IPS-NIHi7 (cell line): ENCODE measurements at regions not wholly inside any gene's neighbourhood (a gene's known extent, or its start where the extent isn't known, plus 50 kb on each side); places are given as distances from the start of the nearest gene placed in this dataset.
A peak's percentile ranks its signal among the peaks of the same experiment; 100 is the strongest.

ENCODE experiments used
- DNase-seq: peaks from one replicate; pipeline ENCODE4 v3.0.0; 2012; ENCODE audit warnings: mixed read lengths; ENCODE audit errors: extremely low spot score

DNA sequence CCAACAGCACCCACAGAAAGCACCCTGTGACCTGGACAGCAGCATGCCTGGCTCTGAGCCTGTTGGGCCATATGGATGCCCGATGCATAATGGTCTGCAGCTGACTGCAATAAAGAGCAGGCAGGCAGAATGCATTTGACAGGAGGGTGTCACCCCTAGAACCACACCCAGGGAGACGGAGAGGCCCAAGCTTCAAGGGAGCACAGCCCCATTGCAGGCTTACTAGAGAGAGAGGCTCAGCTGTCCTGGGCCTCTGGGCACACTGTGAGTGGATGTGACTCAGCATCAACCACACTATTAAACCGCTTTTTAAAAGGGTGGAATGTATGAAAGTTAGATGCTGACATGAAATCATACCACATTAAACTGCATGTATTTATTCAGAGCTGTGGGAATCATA is 365.3 kb downstream of the CTTN start:
- DNase-seq: no peak

DNA sequence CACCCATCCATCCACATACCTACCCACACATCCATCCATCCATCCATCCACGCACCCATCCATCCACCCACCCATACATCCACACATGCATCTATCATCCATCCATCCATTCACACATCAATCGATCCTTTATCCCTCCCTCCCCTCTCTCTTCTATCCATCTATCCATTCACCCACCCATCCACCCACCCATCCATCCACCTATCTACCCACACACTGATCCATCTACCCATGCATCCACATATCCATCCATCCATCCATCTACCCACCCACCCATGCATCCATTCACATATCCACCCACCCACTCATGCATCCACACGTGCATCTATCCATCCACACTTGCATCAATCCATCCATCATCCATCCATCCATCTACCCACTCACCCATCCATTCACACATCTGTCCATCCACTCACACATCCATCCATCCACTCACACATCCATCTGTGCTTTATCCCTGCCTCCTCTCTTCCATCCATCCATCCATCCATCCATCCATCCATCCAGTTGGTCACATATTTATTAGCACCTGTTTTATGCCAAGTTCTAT is 366.1 kb downstream of the CTTN start:
- no peak for DNase-seq

DNA sequence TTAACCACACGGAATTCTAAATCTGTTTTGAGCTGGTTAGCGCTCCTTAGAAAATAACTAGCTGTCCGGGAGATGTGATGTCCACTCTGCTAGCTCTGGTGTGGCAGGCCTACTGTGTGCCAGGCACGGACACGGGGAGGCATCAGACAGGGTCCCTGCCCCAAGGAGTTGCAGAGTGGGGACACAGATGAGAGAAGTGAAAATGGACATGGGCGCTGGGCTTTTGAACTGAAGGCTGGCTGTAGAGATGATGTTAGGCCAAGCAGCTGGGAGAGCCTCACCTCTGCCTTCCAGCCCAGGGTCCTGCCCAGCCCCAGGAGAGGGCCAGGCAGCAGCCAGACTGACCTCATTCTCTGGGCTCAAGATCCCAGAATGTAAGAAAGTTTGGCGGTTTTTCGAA is 368.6 kb downstream of the CTTN start:
- DNase-seq: no peak

DNA sequence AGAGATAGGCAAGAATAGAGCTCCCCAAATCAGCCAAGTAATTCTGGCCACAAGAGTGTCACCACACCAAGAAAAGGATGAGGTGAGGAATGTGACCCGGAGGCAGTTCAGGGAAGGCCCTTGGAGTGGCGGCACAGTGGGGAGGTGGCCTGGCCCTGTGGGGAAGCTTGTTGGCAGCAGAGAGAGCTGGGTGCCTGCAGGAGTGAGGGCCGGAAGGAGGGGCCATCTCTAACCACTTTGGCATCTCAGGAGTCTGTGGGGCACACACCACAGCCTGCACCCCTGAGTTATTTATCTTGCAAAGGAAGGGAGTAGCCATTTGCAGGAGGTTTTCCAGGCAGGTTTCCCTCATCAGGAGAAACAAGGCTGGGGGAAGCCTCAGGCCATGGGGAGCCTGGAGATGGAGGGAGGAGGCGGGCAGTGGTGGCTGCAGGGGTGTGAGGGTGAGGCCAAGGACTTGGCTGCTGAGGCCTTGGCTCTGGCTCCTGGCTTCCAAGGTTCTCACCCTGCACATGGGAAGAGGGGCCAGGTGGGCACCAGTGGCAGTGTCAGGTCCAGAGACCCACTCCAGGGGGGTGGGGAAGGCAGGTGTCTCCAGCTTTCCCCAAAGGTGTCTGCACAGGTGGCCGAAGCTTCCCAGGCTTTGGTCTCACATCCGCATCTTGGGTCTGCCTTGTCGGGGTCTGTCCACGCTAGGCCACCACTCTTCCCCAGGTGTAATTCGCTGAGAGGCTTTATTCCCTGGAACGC is 370.2 kb downstream of the CTTN start:
- DNase-seq: no peak

DNA sequence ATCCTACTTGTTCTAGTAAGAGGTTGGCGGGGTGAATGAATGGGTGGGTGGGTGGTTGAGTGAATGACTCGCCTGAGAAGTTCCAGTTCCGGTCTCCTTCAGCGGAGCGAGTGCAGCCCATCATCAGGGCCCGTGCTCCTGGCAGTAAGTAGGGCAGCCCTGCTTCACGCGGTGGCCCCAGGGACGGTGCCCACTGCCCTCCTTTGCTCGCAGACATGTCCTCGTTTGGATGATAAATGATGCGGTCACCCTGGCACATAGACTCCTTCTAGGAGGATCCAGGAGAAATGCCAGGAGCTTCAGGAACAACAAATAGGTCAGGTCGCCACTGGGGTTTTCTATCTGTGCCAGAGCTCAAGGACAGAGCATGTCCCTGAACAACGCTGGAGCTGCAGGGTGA is 370.8 kb downstream of the CTTN start:
- DNase-seq: no peak

DNA sequence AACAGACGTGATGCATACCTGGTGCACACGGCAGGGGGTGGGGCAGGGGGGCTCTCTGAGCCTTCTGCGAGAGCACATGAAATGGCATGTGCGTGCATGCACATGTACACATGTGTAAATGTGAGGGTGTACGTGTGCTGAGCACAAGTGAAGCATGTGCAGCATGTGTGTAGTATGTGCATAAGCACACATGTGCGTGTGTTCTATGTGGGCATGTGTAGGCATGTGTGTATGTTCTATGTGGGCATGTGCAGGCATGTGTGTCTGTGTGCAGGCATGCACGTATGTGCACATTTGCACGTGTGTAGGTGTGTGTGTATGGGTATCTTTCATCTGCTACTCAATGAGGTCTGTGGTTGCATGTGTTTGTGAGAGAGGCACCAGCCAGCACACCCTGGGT is 371.2 kb downstream of the CTTN start:
- no peak for DNase-seq

DNA sequence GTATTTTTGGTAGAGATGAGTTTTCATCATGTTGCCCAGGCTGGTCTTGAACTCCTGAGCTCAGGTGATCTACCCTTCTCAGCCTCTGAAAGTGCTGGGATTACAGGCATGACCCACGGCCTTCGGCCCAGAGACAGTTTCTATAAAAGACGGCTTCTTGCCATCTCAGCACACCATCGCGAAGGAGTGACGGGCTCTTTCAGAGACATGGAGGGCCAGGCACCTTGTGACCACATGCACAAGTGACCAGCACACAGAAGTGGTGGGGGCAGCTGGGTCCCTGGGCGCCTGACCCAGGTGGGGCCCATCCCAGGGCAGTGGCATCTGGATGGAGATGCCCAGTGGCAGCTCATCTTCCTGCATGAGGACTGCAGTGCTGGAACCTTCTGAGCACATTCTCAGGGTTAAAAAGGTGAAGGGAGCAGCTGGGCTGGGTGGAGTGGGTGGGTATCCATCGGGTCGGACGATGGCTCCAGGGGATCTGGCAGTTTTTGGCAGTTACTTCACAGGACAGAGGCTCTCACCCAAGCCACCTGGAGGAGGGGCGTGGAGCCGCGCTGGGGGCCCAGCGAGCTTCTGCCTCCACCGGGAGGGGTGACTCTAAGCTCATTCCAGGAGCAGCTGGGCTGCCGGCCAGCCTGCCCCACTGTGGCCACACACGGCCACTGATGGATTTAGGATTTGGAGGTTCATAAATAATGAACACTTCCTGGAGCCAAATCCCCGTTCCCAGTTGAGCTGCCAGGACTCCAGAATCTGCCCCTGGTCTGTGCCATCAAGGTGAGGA is 373.0 kb downstream of the CTTN start:
- DNase-seq: no peak

DNA sequence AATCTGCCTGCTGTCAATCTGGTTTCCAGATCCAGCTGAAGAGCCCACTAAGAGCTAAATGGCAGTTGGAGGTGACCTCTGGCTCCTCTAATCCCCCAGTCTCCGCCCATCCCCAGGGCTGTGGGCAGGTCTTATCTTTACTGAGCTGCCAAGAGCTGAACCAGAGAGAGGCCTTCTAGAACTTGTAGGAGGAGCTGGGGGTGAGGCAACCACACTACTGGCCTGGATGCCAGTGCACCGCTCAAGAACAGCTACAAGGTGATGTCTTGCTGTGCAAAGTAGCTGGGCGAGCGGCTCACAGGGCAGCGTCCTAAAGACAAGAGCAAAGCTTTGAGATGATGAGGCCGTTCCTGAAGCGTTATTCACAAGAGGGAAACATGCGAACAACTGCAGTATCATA is 374.6 kb downstream of the CTTN start:
- DNase-seq: peak; percentile 73

DNA sequence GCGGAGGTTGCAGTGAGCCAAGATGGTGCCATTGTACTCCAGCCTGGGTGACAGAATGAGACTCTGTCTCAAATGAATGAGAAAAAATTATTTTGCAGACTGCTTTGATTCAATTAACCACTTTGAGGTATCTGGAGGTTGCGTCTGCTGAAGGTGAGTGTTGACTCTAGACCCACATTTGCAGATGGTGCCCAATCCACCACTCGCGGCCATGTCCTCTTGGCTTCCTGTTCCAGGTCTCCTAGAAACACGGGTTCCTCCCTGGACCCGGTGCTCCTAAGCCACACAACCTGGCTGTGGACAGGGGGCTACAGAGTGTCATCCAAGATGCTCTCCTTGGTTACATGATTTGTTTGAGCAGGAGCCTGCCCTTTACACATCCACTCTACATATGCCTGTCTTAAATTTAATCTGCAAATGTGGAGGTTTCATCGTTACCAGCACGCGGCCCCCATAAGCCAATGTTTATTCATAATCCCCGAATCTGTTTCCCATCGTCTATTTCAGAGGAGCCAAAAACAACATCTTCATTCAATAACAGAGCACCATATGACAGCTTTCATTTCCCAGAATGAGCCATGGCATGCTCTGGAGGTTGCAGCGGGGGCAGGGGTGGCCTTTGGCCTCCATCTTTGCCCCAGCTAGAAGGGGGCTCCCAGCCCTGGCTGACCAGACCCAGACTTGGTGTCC is 377.2 kb downstream of the CTTN start:
- no peak for DNase-seq

DNA sequence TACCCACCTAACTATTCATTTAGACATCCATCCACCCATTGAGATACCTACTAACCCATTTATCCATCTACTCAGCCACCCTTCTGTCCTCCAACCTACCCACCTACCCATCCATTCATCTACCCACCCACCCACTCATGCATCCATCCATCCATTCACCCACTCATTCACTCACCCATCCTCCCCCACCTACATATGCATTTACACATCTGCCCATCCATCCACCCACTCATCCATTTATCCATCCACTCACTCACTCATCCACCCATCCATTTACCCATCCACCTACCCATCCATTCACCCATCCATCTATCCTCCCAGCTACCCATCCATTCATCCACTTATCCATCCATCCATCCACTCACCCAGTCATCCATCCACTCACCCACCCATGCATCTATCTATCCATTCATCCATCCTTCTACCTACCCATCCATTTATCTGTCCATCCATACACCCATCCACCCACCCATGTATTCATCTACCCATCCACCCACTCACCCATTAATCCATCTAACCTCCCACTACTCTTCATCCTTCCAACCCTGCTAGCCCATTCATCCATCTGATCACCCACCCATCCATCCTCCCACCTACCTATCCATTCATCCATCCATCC is 378.7 kb downstream of the CTTN start:
- DNase-seq: no peak

DNA sequence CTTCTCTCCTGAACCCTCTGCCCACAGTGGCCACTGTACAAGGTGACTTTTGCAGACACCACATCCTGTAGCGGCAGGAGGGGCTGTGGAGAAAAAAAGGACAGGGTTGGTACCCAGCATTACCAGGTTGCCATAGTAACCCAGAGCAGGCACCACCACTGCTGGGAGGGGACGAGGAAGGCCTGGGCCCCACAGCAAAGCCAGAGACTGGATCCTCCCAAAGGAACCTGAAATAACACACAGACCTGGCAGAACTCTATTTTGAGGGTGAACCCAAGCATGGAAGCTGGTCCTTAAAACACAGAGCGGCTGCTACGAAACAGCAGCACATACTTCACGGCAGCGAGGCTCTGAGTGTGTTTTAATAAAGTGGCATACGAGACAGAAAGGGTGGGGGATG is 380.6 kb downstream of the CTTN start:
- no peak for DNase-seq

DNA sequence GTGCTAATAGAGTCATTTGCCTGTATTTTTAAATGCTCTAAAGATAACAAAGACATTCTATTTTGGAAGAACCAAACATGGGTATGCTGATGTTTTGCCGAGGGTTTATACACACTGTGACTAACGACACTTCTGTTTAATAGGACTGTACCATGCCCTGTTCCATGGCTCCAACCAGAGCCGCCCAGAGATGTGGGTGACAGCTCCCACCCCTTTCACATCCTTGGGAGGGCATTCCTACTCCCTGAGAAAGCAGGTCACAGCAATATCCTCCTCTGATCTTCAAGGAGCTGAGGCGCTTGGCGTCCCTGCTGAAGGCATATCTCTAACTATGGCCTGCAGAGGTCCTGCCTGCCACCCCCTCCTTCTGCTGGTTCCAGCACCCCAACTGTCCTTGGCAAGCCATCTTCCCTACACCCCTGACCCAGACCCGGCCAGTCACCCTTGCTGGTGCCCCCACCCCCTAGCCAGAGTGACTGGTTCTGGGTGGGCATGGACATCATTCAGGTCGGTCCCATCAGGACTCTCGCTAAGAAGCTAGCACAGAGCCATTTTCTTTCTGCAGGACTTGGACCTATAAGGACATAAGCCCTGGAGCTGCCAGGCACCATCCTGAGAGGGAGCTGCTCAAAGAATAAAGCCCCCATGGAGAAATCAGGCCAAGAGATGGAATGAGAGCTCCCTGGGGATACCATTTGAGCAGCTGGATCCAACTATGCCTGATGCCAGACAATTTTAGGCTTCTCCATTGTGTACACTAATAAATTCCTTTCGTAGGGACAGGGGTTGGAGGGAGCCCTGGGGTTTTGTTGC is 381.3 kb downstream of the CTTN start:
- no peak for DNase-seq

DNA sequence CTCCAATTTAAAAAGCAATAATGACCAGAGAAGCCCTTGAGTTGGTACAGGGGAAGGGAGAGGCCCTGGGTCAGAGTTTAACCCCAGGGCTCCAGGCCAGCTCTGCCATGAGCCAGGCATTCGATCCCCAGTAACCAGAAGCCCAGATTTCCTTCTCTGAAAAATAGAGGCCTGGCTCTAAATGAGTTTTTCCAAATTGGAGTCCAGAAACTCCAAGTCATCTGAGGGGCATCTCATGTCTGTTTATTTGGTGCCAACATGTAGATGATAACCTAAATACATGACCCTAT is 381.9 kb downstream of the CTTN start:
- DNase-seq: no peak

DNA sequence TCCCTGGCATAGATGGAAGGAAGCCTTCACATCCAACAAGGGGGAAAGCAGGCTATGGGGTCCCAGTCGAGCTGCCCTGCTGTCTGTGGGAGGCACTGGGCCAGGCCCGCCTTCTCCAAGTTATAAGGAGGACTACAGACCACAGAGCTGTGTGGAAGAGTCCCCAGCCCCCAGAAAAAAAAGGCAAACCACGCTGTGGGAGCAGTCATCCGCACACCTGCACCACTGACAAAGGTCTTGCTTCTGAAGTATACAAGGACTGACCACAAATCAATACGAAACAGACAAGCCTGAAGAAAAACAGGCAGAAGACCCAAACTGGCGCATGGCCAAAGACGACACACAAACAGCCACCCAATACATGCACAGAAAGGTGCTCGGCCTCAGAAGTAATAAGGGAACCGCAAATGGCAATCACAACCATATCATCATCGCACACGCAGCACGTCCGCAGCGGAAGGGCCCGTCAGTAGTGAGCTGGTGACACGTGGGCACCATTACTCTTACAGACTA is 384.1 kb downstream of the CTTN start:
- DNase-seq: no peak

DNA sequence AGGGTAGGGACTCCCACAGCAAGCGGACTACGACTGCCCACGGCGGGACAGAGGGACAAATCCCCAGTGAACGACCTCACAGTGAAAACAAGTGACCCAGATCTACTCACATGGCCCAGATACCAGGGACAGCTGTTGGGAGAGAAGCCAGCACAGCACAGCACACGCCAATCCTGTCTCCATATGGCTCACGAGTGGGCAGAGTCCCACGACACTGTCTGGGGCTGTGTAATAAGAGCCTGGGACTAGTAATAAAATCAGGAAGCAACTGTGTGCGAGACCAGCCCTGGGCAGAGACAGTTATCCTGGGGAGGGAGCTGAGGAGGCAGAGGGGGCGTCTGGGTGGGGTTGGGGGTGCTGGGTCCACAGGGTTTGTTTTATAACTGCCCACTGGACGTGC is 385.0 kb downstream of the CTTN start:
- no peak for DNase-seq

DNA sequence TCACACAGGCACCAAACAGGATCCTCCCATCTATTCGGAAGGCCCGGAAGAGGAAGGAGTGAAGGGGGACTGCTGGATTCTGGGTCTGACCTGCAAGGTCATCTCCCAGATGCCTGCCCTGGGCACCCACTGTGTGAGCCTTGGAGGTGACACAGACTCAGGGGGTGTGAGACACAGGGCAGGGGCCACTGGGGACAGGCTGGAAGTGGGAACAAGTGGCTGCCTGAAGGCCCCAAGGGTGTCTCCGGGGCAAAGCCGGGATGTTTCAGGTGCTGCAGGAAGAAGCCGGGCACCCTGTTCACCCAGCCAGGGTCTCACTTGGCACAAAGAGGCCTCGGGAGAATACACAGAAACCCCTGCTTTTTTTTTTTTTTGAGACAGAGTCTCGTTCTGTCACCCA is 385.5 kb downstream of the CTTN start:
- DNase-seq: no peak

DNA sequence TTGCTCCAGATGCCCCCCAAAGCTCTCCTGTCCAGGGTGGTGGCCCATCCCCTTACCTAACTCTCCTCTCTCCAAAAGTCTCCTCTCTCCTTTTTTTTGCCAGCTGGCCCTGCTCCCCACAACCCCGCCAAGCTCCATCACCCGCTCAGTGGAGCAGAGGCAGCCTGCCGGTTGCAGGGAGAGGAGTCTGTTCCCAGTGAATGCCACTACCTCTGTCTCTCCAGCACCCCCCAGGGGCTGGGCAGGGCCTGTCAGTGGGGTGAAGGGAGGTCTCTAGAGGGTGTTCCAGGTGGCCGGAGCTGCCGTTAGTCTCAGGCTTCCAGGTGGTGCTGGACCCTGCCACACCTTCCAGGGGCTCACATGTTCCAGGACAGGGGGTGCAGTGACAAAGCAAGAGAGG is 387.0 kb downstream of the CTTN start:
- DNase-seq: no peak

DNA sequence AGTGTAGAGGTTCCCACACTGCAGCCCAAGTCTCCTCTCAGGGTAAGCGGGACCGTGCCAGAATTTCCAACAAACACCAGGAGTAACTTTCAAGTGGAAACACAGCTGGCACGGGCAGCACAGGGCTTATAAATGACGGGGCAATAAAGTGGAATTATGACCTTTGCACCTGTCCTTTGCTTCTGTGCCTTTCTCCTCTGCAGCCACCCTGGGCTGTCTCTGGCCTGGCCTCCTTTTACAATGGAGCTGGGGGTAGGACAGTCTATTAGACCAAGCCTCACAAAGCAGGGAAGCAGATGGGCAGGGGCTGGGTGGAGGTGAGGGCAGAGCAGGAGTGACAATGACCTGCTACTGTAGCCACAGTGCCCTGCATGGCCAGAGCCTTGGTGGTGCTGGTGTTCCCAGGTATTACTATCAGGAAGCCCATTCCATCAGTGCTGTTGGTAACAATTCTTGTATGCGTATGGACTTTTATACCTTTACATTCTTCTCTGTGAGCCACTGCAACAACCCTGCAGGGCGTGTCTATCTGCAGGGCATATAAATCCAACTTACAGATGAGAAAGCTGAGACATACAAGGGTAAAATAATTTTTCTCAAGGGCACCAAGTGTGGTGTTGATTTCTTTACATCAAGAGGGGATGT is 387.8 kb downstream of the CTTN start:
- no peak for DNase-seq

DNA sequence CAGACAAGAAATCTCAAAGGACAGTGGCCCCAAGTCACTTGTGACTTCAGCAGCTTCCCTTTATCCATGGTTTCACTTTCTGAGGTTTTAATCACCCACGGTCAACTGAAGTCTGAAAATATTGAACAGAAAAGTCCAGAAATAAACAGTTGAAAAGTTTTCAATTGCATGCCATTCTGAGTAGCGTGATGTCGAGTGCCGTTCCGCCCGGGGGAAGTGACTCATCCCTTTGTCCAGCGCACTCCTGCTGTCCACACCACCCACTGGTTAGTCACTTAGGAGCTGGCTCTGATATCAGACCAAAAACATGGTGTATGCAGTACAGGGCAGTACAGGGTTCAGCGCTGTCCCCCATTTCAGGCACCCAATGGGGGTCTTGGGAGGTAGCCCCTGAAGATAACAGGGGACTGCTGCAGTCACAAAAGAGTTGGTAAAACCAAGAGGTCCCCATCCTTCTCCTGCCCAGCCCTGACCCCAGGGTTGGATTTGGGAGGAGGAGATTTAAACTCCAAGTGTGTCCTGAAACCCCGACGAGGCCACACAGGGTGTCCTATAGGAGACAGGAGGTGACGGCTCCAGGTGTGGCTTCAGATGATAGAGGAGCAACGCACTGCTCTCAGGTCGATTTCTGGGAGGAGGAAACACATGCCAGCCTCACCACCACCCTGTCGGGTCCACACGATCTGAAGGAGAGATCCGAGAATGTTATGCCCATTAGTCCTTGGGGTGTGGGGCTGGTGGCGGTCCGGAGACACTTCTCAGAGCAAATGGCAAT is 390.1 kb downstream of the CTTN start:
- DNase-seq: no peak
